Panc1 (cell line): ENCODE measurements at regions not wholly inside any gene's neighbourhood (a gene's known extent, or its start where the extent isn't known, plus 50 kb on each side); places are given as distances from the start of the nearest gene placed in this dataset.

Experiments used
- ATAC-seq: fragments of 200-7000 bp; cut with Tn5 transposase; 2 replicates; pipeline ENCODE4 v1.9.1; 2020; ENCODE audit warnings: mild to moderate bottlenecking, moderate library complexity
- BruUV-seq: library from RNA; stranded (reverse); fragments of 400-500 nt; replicated peaks from 2 replicates; lab custom pipeline; 2021; lab: Mats Ljungman, UMichigan
- CTCF ChIA-PET: fragments of 300-600 bp; sonication (Branson Sonifier 250); formaldehyde crosslinking; loops from one replicate; lab custom pipeline; 2022; ENCODE audit warnings: antibody characterized with exemption; lab: Charles Lee
- POLR2A ChIA-PET: fragments of 300-600 bp; sonication (Branson Sonifier 250); formaldehyde crosslinking; loops from one replicate; lab custom pipeline; 2022; ENCODE audit warnings: antibody characterized with exemption; lab: Charles Lee
- DNase-seq: peaks from one replicate; pipeline ENCODE4 v3.0.0-alpha.2; 2010; ENCODE audit warnings: low read depth, low spot score
- H3K27ac ChIP-seq: 2 replicates; pipeline ENCODE4 v1.5.1; 2011; ENCODE audit warnings: mild to moderate bottlenecking, low read length, inconsistent platforms
- H3K27me3 ChIP-seq: fragments of 200-500 bp; sonication (Bioruptor generic); 2 replicates; pipeline ENCODE4 v1.6.0; 2014; ENCODE audit warnings: low read length, inconsistent platforms; ENCODE audit not compliant: control insufficient read depth, insufficient read depth
- H3K36me3 ChIP-seq: fragments of 200-500 bp; sonication (Bioruptor generic); 2 replicates; pipeline ENCODE4 v1.5.1; 2014; ENCODE audit warnings: inconsistent platforms, mild to moderate bottlenecking, low read length, moderate library complexity; ENCODE audit not compliant: control insufficient read depth, insufficient read depth
- H3K4me1 ChIP-seq: 2 replicates; pipeline ENCODE4 v1.5.1; 2011; ENCODE audit warnings: inconsistent platforms, mild to moderate bottlenecking, low read length, moderate library complexity; ENCODE audit not compliant: control insufficient read depth, insufficient read depth
- H3K4me3 ChIP-seq, 2 experiments: 2 replicates each; pipeline ENCODE4 v1.5.1; 2011 to 2012; ENCODE audit warnings: low read depth in 2 of 2, low read length in 2 of 2, mild to moderate bottlenecking in 2 of 2, inconsistent platforms in 1 of 2, moderate library complexity in 1 of 2
- H3K9me3 ChIP-seq: fragments of 200-500 bp; sonication (Bioruptor generic); 2 replicates; pipeline ENCODE4 v1.5.1; 2014; ENCODE audit warnings: low read depth, mild to moderate bottlenecking, inconsistent platforms, low read length, moderate library complexity; ENCODE audit not compliant: control insufficient read depth, insufficient read depth
- CTCF ChIP-seq: fragments of 450-650 bp; IDR thresholded peaks from 2 replicates; pipeline ENCODE4 v1.5.1; 2017; ENCODE audit warnings: mild to moderate bottlenecking
- POLR2AphosphoS5 ChIP-seq: IDR thresholded peaks from 2 replicates; pipeline ENCODE4 v1.6.1; 2012; ENCODE audit warnings: mild to moderate bottlenecking, low read depth, low read length, moderate library complexity
- REST ChIP-seq, 2 experiments: IDR thresholded peaks; 2 replicates each; pipeline ENCODE4 v1.6.1; 2011 to 2012; ENCODE audit warnings: low read depth in 2 of 2, control low read depth in 1 of 2, low read length in 1 of 2, mild to moderate bottlenecking in 1 of 2, moderate library complexity in 1 of 2; ENCODE audit not compliant: insufficient read depth in 1 of 2
- SIN3A ChIP-seq: IDR thresholded peaks from 2 replicates; pipeline ENCODE4 v1.6.1; 2012; ENCODE audit warnings: low read depth, mild to moderate bottlenecking, low read length, moderate library complexity, borderline replicate concordance; ENCODE audit not compliant: insufficient read depth
- TCF7L2 ChIP-seq: IDR thresholded peaks from 2 replicates; pipeline ENCODE4 v1.6.1; 2011; ENCODE audit warnings: mild to moderate bottlenecking, low read depth, low read length, inconsistent platforms
- in situ Hi-C: cut with HindIII; loops from 2 replicates; pipeline ENCODE4 v1.10.0; 2016; ENCODE audit warnings: low sequenced_read_pairs, low pct_unique_long_range_greater_than_20kb
- intact Hi-C: fragments of 100-400 bp; cut with micrococcal nuclease; formaldehyde crosslinking; loops from one replicate; pipeline ENCODE4 v1.10.0; 2022; ENCODE audit not compliant: unreplicated experiment

- Histone ChIP-seq H3K4me3 (no peak overlapping the region), H3K4me1 (no peaks in the 10 kb centered on the region), H3K27me3 (peaks cover 2% of the 10 kb centered on the region; the same call in 1 of the 2 replicates), H3K36me3 (no peaks in the 10 kb centered on the region), H3K9me3 (no peaks in the 10 kb centered on the region), H3K27ac (no peak overlapping the region)
- in situ Hi-C loops (no loop called here), intact Hi-C loops (no loop called here)
- no peak for TF ChIP-seq REST (IDR thresholded peaks at IDR 0.05; ENCODE audit: insufficient read depth in 1 of 2, low read depth in 2 of 2, low read length in 1 of 2)
- no peak for TF ChIP-seq CTCF
- TF ChIP-seq POLR2AphosphoS5, result no peak
- TF ChIP-seq SIN3A, result no peak
- TF ChIP-seq TCF7L2, result no peak
- ATAC-seq, result no peak
- CTCF ChIA-PET, result no interaction called here
- no peak for DNase-seq
- POLR2A ChIA-PET, result no interaction called here
- BruUV-seq, result no TSS peak
Observed at GRCh38 chr6:166836785-166837718, 119.3 kb downstream of the RNASET2 start.

GRCh38 chr6:166834049-166834448, 122.3 kb downstream of the RNASET2 start:
- no peaks in the 10 kb centered on the region for H3K9me3 ChIP-seq
- no peak for ATAC-seq

More at GRCh38 chr6:166834049-166834448, 122.3 kb downstream of the RNASET2 start:
- H3K4me3 ChIP-seq, result no peak overlapping the region
- intact Hi-C loops, result no loop called here
- ChIA-PET CTCF (no interaction called here), POLR2A (no interaction called here)
- no peak for TF ChIP-seq SIN3A
- TF ChIP-seq REST (IDR thresholded peaks at IDR 0.05; ENCODE audit: insufficient read depth in 1 of 2, low read depth in 2 of 2, low read length in 1 of 2), result no peak
- no peak for TF ChIP-seq CTCF
- no peak for TF ChIP-seq POLR2AphosphoS5
- TF ChIP-seq TCF7L2, result no peak
- in situ Hi-C loops, result no loop called here
- no peaks in the 10 kb centered on the region for H3K4me1 ChIP-seq
- no peaks in the 10 kb centered on the region for H3K36me3 ChIP-seq
- H3K27me3 ChIP-seq, result peaks cover 2% of the 10 kb centered on the region; the same call in 1 of the 2 replicates
- no TSS peak for BruUV-seq
- no peak for DNase-seq
- no peak overlapping the region for H3K27ac ChIP-seq
